ENCODE measurements at regions not wholly inside any gene's neighbourhood (a gene's known extent, or its start where the extent isn't known, plus 50 kb on each side); places are given as distances from the start of the nearest gene placed in this dataset.
"Not testable (repeated sequence)": the region's sequence is repeated elsewhere in the genome, so short reads cannot be mapped to it uniquely, and the experiment has no call there.

DNA sequence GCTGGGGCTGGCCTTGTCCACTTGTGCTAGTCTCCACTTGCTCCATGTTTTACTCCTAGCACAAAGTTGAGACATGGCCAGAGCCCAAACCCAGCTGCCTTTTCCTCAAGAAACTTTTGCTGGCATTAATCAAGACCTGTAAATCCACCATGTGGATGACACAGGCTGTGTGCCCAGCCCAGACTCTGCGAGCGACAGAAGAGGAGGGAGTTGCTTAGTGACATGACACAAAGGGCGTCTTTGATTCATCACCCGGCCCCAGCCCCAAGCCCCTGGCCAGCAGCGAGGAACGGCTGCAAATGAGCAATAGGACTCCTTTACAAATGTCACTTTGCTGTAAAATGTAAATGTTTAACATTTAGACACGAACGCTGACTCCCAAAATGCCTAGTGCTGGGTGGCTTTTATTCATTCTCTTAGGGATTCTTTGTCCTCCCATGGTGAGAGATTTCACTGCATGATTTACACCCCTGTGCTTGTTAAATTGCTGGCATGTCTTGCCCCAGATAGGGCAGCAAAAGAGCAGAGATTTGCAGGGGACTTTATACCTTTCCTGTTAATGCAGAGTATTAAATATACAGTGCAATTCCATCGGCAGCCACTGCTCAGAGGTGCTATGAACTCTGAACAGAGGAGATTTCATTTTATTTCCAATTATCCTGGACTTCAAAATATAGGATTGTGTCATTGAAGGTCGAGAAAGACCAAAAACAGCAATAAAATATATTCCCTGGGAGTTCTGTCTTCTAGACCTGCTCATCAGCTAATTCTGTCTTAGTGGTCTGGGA, 263.6 kb upstream of the NCAM1 start:
- no peaks in the 10 kb centered on the region for H3K27me3 ChIP-seq (ENCODE audit: low read length)
- no peak for DNase-seq
- H3K9me3 ChIP-seq (ENCODE audit: low read length) = no peaks in the 10 kb centered on the region
- H3K27ac ChIP-seq (ENCODE audit: low read length) = no peak overlapping the region
- H2AFZ ChIP-seq (ENCODE audit: low read length) = no peak overlapping the region
- no peaks in the 10 kb centered on the region for H3K79me2 ChIP-seq (ENCODE audit: low read length)
- H4K20me1 ChIP-seq (ENCODE audit: insufficient read depth, low read depth, low read length) = no peaks in the 10 kb centered on the region
- no peak overlapping the region for H3K4me2 ChIP-seq (ENCODE audit: low read depth, low read length, poor library complexity, severe bottlenecking)
- H3K9me2 ChIP-seq (replicated peaks; ENCODE audit: insufficient read depth, low read length) = no peaks in the 10 kb centered on the region
- no peak overlapping the region for H3K4me3 ChIP-seq (ENCODE audit: low read length)
- H3K9ac ChIP-seq (ENCODE audit: low read length) = no peak overlapping the region
- H3K36me3 ChIP-seq (ENCODE audit: insufficient read depth, low read length) = no peaks in the 10 kb centered on the region
- H3K4me1 ChIP-seq (ENCODE audit: low read length) = no peaks in the 10 kb centered on the region

GRCh38 chr11:112705148-112705547, 256.1 kb upstream of the NCAM1 start:
- Histone ChIP-seq H2AFZ (ENCODE audit: low read length) (no peak overlapping the region), H3K27ac (ENCODE audit: low read length) (no peak overlapping the region), H3K9me3 (ENCODE audit: low read length) (no peaks in the 10 kb centered on the region), H3K4me2 (ENCODE audit: low read depth, low read length, poor library complexity, severe bottlenecking) (no peak overlapping the region), H3K9ac (ENCODE audit: low read length) (no peak overlapping the region), H3K79me2 (ENCODE audit: low read length) (no peaks in the 10 kb centered on the region), H3K4me1 (ENCODE audit: low read length) (no peaks in the 10 kb centered on the region), H4K20me1 (ENCODE audit: insufficient read depth, low read depth, low read length) (no peaks in the 10 kb centered on the region), H3K27me3 (ENCODE audit: low read length) (no peaks in the 10 kb centered on the region), H3K36me3 (ENCODE audit: insufficient read depth, low read length) (no peaks in the 10 kb centered on the region), H3K4me3 (ENCODE audit: low read length) (no peak overlapping the region), H3K9me2 (replicated peaks; ENCODE audit: insufficient read depth, low read length) (no peaks in the 10 kb centered on the region)
- no peak for DNase-seq

DNA sequence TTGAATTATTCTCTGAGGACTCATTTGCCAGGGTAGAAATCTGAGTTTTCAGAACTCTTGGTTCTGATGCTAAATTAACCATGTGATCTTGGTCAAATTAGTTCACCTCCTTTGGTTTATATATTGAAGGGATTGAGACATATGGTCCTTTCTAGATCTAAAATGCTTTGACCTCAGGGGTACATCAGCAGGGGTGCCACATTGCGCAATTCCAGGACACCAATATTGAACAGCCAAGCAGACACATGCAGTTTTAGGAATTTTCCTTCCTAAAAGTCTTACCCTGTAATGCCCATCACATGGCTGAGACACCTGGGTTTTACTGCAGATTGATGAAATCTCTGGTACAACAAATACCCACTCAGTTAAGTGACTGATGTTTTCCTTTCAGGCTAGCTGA, 254.4 kb upstream of the NCAM1 start:
- Histone ChIP-seq H3K9ac (ENCODE audit: low read length) (no peak overlapping the region), H3K9me2 (replicated peaks; ENCODE audit: insufficient read depth, low read length) (no peaks in the 10 kb centered on the region), H3K4me2 (ENCODE audit: low read depth, low read length, poor library complexity, severe bottlenecking) (no peak overlapping the region), H2AFZ (ENCODE audit: low read length) (no peak overlapping the region), H3K4me1 (ENCODE audit: low read length) (no peaks in the 10 kb centered on the region), H3K79me2 (ENCODE audit: low read length) (no peaks in the 10 kb centered on the region), H3K27me3 (ENCODE audit: low read length) (no peaks in the 10 kb centered on the region), H4K20me1 (ENCODE audit: insufficient read depth, low read depth, low read length) (no peaks in the 10 kb centered on the region), H3K27ac (ENCODE audit: low read length) (no peak overlapping the region), H3K9me3 (ENCODE audit: low read length) (no peaks in the 10 kb centered on the region), H3K4me3 (ENCODE audit: low read length) (no peak overlapping the region), H3K36me3 (ENCODE audit: insufficient read depth, low read length) (no peaks in the 10 kb centered on the region)
- no peak for DNase-seq

- DNase-seq; H2AFZ ChIP-seq (ENCODE audit: low read length); H3K9ac ChIP-seq (ENCODE audit: low read length); H3K9me2 ChIP-seq (replicated peaks; ENCODE audit: insufficient read depth, low read length); H3K4me2 ChIP-seq (ENCODE audit: low read depth, low read length, poor library complexity, severe bottlenecking); H3K4me3 ChIP-seq (ENCODE audit: low read length); H3K36me3 ChIP-seq (ENCODE audit: insufficient read depth, low read length); H3K79me2 ChIP-seq (ENCODE audit: low read length); H3K27ac ChIP-seq (ENCODE audit: low read length); H3K27me3 ChIP-seq (ENCODE audit: low read length); H3K4me1 ChIP-seq (ENCODE audit: low read length); H3K9me3 ChIP-seq (ENCODE audit: low read length); H4K20me1 ChIP-seq (ENCODE audit: insufficient read depth, low read depth, low read length): not testable (repeated sequence)
Measured at GRCh38 chr11:112714340-112714739, 246.9 kb upstream of the NCAM1 start.

DNA sequence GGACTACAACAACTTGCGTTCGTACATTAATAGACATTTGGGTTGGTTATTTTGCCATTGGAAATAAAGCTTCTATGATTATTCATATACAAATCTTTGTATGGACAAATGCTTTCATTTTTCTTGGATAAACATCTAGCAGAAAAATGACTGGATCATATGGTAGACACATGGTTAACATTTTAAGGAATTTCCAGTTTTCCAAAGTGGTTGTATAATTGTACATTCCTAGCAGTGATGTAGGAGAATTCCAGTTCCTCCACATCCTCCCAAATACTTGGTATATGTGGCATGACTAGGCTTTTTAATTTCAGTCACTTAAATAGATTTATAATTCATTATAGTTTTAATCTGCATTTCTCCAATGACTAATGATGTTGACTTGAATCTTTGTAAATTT, 246.2 kb upstream of the NCAM1 start:
- 0 out of 2 replicates have a peak, but pooled peaks cover 3% of the 10 kb centered on the region for H3K4me1 ChIP-seq (ENCODE audit: low read length)
- no peaks in the 10 kb centered on the region for H3K27me3 ChIP-seq (ENCODE audit: low read length)
- H3K27ac ChIP-seq (ENCODE audit: low read length) = no peak overlapping the region
- H3K36me3 ChIP-seq (ENCODE audit: insufficient read depth, low read length) = no peaks in the 10 kb centered on the region
- no peak for DNase-seq
- H4K20me1 ChIP-seq (ENCODE audit: insufficient read depth, low read depth, low read length) = no peaks in the 10 kb centered on the region
- H3K4me3 ChIP-seq (ENCODE audit: low read length) = no peak overlapping the region
- no peaks in the 10 kb centered on the region for H3K9me2 ChIP-seq (replicated peaks; ENCODE audit: insufficient read depth, low read length)
- no peak overlapping the region for H2AFZ ChIP-seq (ENCODE audit: low read length)
- no peaks in the 10 kb centered on the region for H3K9me3 ChIP-seq (ENCODE audit: low read length)
- H3K79me2 ChIP-seq (ENCODE audit: low read length) = no peaks in the 10 kb centered on the region
- no peak overlapping the region for H3K4me2 ChIP-seq (ENCODE audit: low read depth, low read length, poor library complexity, severe bottlenecking)
- H3K9ac ChIP-seq (ENCODE audit: low read length) = no peak overlapping the region

GRCh38 chr11:112718483-112718882, 242.7 kb upstream of the NCAM1 start:
- Histone ChIP-seq H3K79me2 (ENCODE audit: low read length) (no peaks in the 10 kb centered on the region), H3K4me2 (ENCODE audit: low read depth, low read length, poor library complexity, severe bottlenecking) (no peak overlapping the region), H3K9me3 (ENCODE audit: low read length) (no peaks in the 10 kb centered on the region)

GRCh38 chr11:112719736-112720525, 241.3 kb upstream of the NCAM1 start:
- no peak overlapping the region for H3K4me2 ChIP-seq (ENCODE audit: low read depth, low read length, poor library complexity, severe bottlenecking)
- no peaks in the 10 kb centered on the region for H3K9me3 ChIP-seq (ENCODE audit: low read length)
- no peak overlapping the region for H2AFZ ChIP-seq (ENCODE audit: low read length)
- no peaks in the 10 kb centered on the region for H3K9me2 ChIP-seq (replicated peaks; ENCODE audit: insufficient read depth, low read length)
- no peak overlapping the region for H3K9ac ChIP-seq (ENCODE audit: low read length)
- H3K4me1 ChIP-seq (ENCODE audit: low read length) = 0 out of 2 replicates have a peak, but pooled peaks cover under 1% of the 10 kb centered on the region
- no peak overlapping the region for H3K4me3 ChIP-seq (ENCODE audit: low read length)
- DNase-seq = no peak
- H3K36me3 ChIP-seq (ENCODE audit: insufficient read depth, low read length) = no peaks in the 10 kb centered on the region
- H3K27ac ChIP-seq (ENCODE audit: low read length) = no peak overlapping the region
- H4K20me1 ChIP-seq (ENCODE audit: insufficient read depth, low read depth, low read length) = no peaks in the 10 kb centered on the region
- H3K27me3 ChIP-seq (ENCODE audit: low read length) = no peaks in the 10 kb centered on the region
- no peaks in the 10 kb centered on the region for H3K79me2 ChIP-seq (ENCODE audit: low read length)

More at GRCh38 chr11:112718483-112718882, 242.7 kb upstream of the NCAM1 start:
- Histone ChIP-seq H3K36me3 (ENCODE audit: insufficient read depth, low read length) (no peaks in the 10 kb centered on the region), H3K9me2 (replicated peaks; ENCODE audit: insufficient read depth, low read length) (no peaks in the 10 kb centered on the region), H3K27me3 (ENCODE audit: low read length) (no peaks in the 10 kb centered on the region), H3K9ac (ENCODE audit: low read length) (no peak overlapping the region), H3K4me3 (ENCODE audit: low read length) (no peak overlapping the region), H3K27ac (ENCODE audit: low read length) (no peak overlapping the region), H4K20me1 (ENCODE audit: insufficient read depth, low read depth, low read length) (no peaks in the 10 kb centered on the region), H2AFZ (ENCODE audit: low read length) (no peak overlapping the region), H3K4me1 (ENCODE audit: low read length) (0 out of 2 replicates have a peak, but pooled peaks cover 3% of the 10 kb centered on the region)
- DNase-seq = no peak

GRCh38 chr11:112722148-112722547, 239.1 kb upstream of the NCAM1 start:
- Histone ChIP-seq H4K20me1 (ENCODE audit: insufficient read depth, low read depth, low read length) (no peaks in the 10 kb centered on the region), H3K79me2 (ENCODE audit: low read length) (no peaks in the 10 kb centered on the region), H3K9ac (ENCODE audit: low read length) (no peak overlapping the region), H3K9me2 (replicated peaks; ENCODE audit: insufficient read depth, low read length) (no peaks in the 10 kb centered on the region), H2AFZ (ENCODE audit: low read length) (no peak overlapping the region), H3K27ac (ENCODE audit: low read length) (no peak overlapping the region), H3K4me3 (ENCODE audit: low read length) (no peak overlapping the region), H3K9me3 (ENCODE audit: low read length) (no peaks in the 10 kb centered on the region), H3K4me1 (ENCODE audit: low read length) (no peaks in the 10 kb centered on the region), H3K4me2 (ENCODE audit: low read depth, low read length, poor library complexity, severe bottlenecking) (no peak overlapping the region), H3K36me3 (ENCODE audit: insufficient read depth, low read length) (no peaks in the 10 kb centered on the region), H3K27me3 (ENCODE audit: low read length) (no peaks in the 10 kb centered on the region)
- no peak for DNase-seq

Data from Karpas-422 (cell line).